ENCODE measurements at regions not wholly inside any gene's neighbourhood (a gene's known extent, or its start where the extent isn't known, plus 50 kb on each side); places are given as distances from the start of the nearest gene placed in this dataset.

- Histone ChIP-seq H3K27ac (no peak overlapping the region), H3K4me3 (no peak overlapping the region), H3K4me1 (no peaks in the 10 kb centered on the region), H3K4me2 (no peak overlapping the region), H3K9me3 (no peaks in the 10 kb centered on the region)
- ChIA-PET CTCF (interaction anchor here (1.0 kb wide), 1 partner anchor 510 kb away, joined by 3 read pairs; no protein-coding TSS in a partner anchor), POLR2A (interaction anchor here (0.6 kb wide), 1 partner anchor 713 kb away, joined by 3 read pairs; no protein-coding TSS in a partner anchor)
- 79% methylated on average over 12 of the region's 21 CpGs for WGBS (ENCODE audit: missing lambda C conversion rate)
- DNase-seq (ENCODE audit: low read depth in 1 of 2, low spot score in 1 of 2) (no peak), ATAC-seq (no peak), FAIRE-seq (no peak)
- TF ChIP-seq ZSCAN20 (CRISPR knock-in tag; IDR thresholded peaks at IDR 0.05) (no peak), POLR2AphosphoS2 (conservative IDR thresholded peaks at IDR 0.05; ENCODE audit: low read length) (no peak), ZC3H11A (IDR thresholded peaks at IDR 0.05) (no peak), ESRRA (IDR thresholded peaks at IDR 0.05; ENCODE audit: borderline replicate concordance, low read length) (no peak), SREBF2 (IDR thresholded peaks at IDR 0.05) (no peak), KDM5A (IDR thresholded peaks at IDR 0.05) (no peak), CHD2 (IDR thresholded peaks at IDR 0.05; ENCODE audit: low read length, partially characterized antibody) (no peak), NFE2L2 (conservative IDR thresholded peaks at IDR 0.05; ENCODE audit: low read length) (no peak), CBX8 (IDR thresholded peaks at IDR 0.05) (no peak), REST (IDR thresholded peaks at IDR 0.05) (no peak), CTCF (IDR thresholded peaks at IDR 0.05) (no peak), HMGXB4 (CRISPR knock-in tag; IDR thresholded peaks at IDR 0.05; ENCODE audit: borderline replicate concordance) (no peak), RFX5 (IDR thresholded peaks at IDR 0.05) (no peak), MAFK (IDR thresholded peaks at IDR 0.05; ENCODE audit: partially characterized antibody) (no peak), POLR2A (IDR thresholded peaks at IDR 0.05; ENCODE audit: low read length) (no peak), HOXB5 (CRISPR knock-in tag; IDR thresholded peaks at IDR 0.05) (no peak)
Observed at GRCh38 chr22:44595841-44596341, 97.9 kb upstream of the RTL6 start.

- no peak overlapping the region for H3K4me2 ChIP-seq
- H3K9me3 ChIP-seq = no peaks in the 10 kb centered on the region
- no peak overlapping the region for H3K27ac ChIP-seq
- FAIRE-seq (no peak), ATAC-seq (no peak), DNase-seq (ENCODE audit: low read depth in 1 of 2, low spot score in 1 of 2) (no peak)
- WGBS (ENCODE audit: missing lambda C conversion rate) = 35% methylated on average over 11 of the region's 11 CpGs
- no peak overlapping the region for H3K4me3 ChIP-seq
- ChIA-PET CTCF (interaction anchor here (0.9 to 1.0 kb wide), 2 partner anchors 452 to 509 kb away, joined by 3 read pairs; no protein-coding TSS in a partner anchor), POLR2A (no interaction called here)
- TF ChIP-seq HOXA7 (CRISPR knock-in tag; IDR thresholded peaks at IDR 0.05) = no peak
- no peak for TF ChIP-seq ZC3H11A (IDR thresholded peaks at IDR 0.05)
- TF ChIP-seq HDAC2 (IDR thresholded peaks at IDR 0.05) = no peak
- no peak for TF ChIP-seq MAX (IDR thresholded peaks at IDR 0.05)
- TF ChIP-seq NR3C1 (IDR thresholded peaks at IDR 0.05) = no peak
- TF ChIP-seq FOXS1 (CRISPR knock-in tag; IDR thresholded peaks at IDR 0.05) = no peak
- no peak for TF ChIP-seq JUN (IDR thresholded peaks at IDR 0.05)
- H3K4me1 ChIP-seq = no peaks in the 10 kb centered on the region
Observed at GRCh38 chr22:44594951-44595350, 96.9 kb upstream of the RTL6 start.
